Body of pancreas (tissue), 4 donors: ENCODE measurements at regions not wholly inside any gene's neighbourhood (a gene's known extent, or its start where the extent isn't known, plus 50 kb on each side); places are given as distances from the start of the nearest gene placed in this dataset.

Source experiments
- CTCF ChIP-seq, 7 experiments: fragments of 450-650 bp in 4 of 7; fragments of 200-600 bp in 3 of 7; sonication (generic) in 3 of 7; IDR thresholded peaks; one replicate each; pipeline ENCODE4 v1.5.1; 2016 to 2019; ENCODE audit warnings: antibody characterized with exemption in 7 of 7
- POLR2A ChIP-seq, 3 donors: fragments of 450-650 bp; IDR thresholded peaks; one replicate each; pipeline ENCODE4 v1.6.1; 2016; ENCODE audit warnings: antibody characterized with exemption in 3 of 3, mild to moderate bottlenecking in 2 of 3

- TF ChIP-seq POLR2A (IDR thresholded peaks at IDR 0.05) (no peak), CTCF (IDR thresholded peaks at IDR 0.05) (no peak)
These were observed 139.6 kb downstream of the GATA3 start for GRCh38 chr10:8194050-8194449.
